Large intestine (tissue), 3 donors: ENCODE measurements at regions not wholly inside any gene's neighbourhood (a gene's known extent, or its start where the extent isn't known, plus 50 kb on each side); places are given as distances from the start of the nearest gene placed in this dataset.
"Not testable (repeated sequence)": the region's sequence is repeated elsewhere in the genome, so short reads cannot be mapped to it uniquely, and the experiment has no call there.

ENCODE experiments used
- DNase-seq, 2 donors: peaks; one replicate each; pipeline versions ENCODE4 v3.0.0 to v3.0.0-alpha.2; 2013
- H3K27ac ChIP-seq: one replicate; pipeline ENCODE4 v1.5.1; 2013; ENCODE audit warnings: low read length
- H3K27me3 ChIP-seq: 2 replicates; pipeline ENCODE4 v1.6.1; 2013; ENCODE audit warnings: low read length; ENCODE audit not compliant: control insufficient read depth, insufficient read depth
- H3K36me3 ChIP-seq: 2 replicates; pipeline ENCODE4 v1.6.1; 2013; ENCODE audit warnings: low read length; ENCODE audit not compliant: control insufficient read depth, insufficient read depth
- H3K4me1 ChIP-seq: one replicate; pipeline ENCODE4 v1.6.1; 2013; ENCODE audit warnings: low read length; ENCODE audit not compliant: control insufficient read depth, insufficient read depth
- H3K4me3 ChIP-seq: one replicate; pipeline ENCODE4 v1.5.1; 2013; ENCODE audit warnings: low read length
- H3K9me3 ChIP-seq: one replicate; pipeline ENCODE4 v1.6.1; 2013; ENCODE audit warnings: mild to moderate bottlenecking, low read depth, low read length, moderate library complexity; ENCODE audit not compliant: control insufficient read depth
- WGBS: methylation state at CpG from one replicate; pipeline ENCODE4 v1.1.5; 2013; ENCODE audit warnings: low lambda C conversion rate; ENCODE audit not compliant: insufficient coverage; 5-methylcytosine and 5-hydroxymethylcytosine counted together

- peaks cover 3% of the 10 kb centered on the region for H3K9me3 ChIP-seq
- no peak for DNase-seq
- no peak overlapping the region for H3K4me3 ChIP-seq
- H3K27me3 ChIP-seq, result no peaks in the 10 kb centered on the region
- no peak overlapping the region for H3K27ac ChIP-seq
- H3K4me1 ChIP-seq, result no peaks in the 10 kb centered on the region
- H3K36me3 ChIP-seq, result no peaks in the 10 kb centered on the region
- WGBS, result no CpG with 5 or more reads among the region's 1 CpG
Measured at GRCh38 chrX:142296421-142296820, 91.3 kb upstream of the MAGEC2 start.

- H3K4me3 ChIP-seq, result no peak overlapping the region
- 88% methylated on average over 1 of the region's 3 CpGs for WGBS
Measured at GRCh38 chrX:142295190-142295589, 90.1 kb upstream of the MAGEC2 start.

GRCh38 chrX:142270166-142270565, 65.1 kb upstream of the MAGEC2 start:
- not testable (repeated sequence) for H3K27me3 ChIP-seq, DNase-seq, H3K9me3 ChIP-seq, H3K27ac ChIP-seq, H3K4me1 ChIP-seq, H3K36me3 ChIP-seq, H3K4me3 ChIP-seq
- no CpG with 5 or more reads among the region's 7 CpGs for WGBS

More at GRCh38 chrX:142295190-142295589, 90.1 kb upstream of the MAGEC2 start:
- no peak for DNase-seq
- Histone ChIP-seq H3K9me3 (peaks cover 3% of the 10 kb centered on the region), H3K4me1 (no peaks in the 10 kb centered on the region), H3K27ac (no peak overlapping the region), H3K36me3 (no peaks in the 10 kb centered on the region), H3K27me3 (no peaks in the 10 kb centered on the region)

GRCh38 chrX:142266417-142266816, 61.3 kb upstream of the MAGEC2 start:
- H3K4me1 ChIP-seq, result no peaks in the 10 kb centered on the region
- H3K27me3 ChIP-seq, result no peaks in the 10 kb centered on the region
- no peak overlapping the region for H3K27ac ChIP-seq
- H3K36me3 ChIP-seq, result no peaks in the 10 kb centered on the region
- no peak overlapping the region for H3K4me3 ChIP-seq
- H3K9me3 ChIP-seq, result no peaks in the 10 kb centered on the region
- DNase-seq, result no peak
- no CpG with 5 or more reads among the region's 10 CpGs for WGBS

- WGBS, result no CpG with 5 or more reads among the region's 16 CpGs
Measured at GRCh38 chrX:142265549-142265948, 60.5 kb upstream of the MAGEC2 start.

GRCh38 chrX:142256935-142257334, 51.8 kb upstream of the MAGEC2 start:
- no peak overlapping the region for H3K4me3 ChIP-seq
- H3K9me3 ChIP-seq, result no peaks in the 10 kb centered on the region
- H3K36me3 ChIP-seq, result no peaks in the 10 kb centered on the region
- no peaks in the 10 kb centered on the region for H3K27me3 ChIP-seq
- H3K27ac ChIP-seq, result no peak overlapping the region
- no peaks in the 10 kb centered on the region for H3K4me1 ChIP-seq
- no peak for DNase-seq
- no CpG with 5 or more reads among the region's 3 CpGs for WGBS

More at GRCh38 chrX:142265549-142265948, 60.5 kb upstream of the MAGEC2 start:
- not testable (repeated sequence) for H3K27ac ChIP-seq, H3K36me3 ChIP-seq, H3K9me3 ChIP-seq, H3K27me3 ChIP-seq, DNase-seq, H3K4me1 ChIP-seq, H3K4me3 ChIP-seq
